ENCODE measurements at regions not wholly inside any gene's neighbourhood (a gene's known extent, or its start where the extent isn't known, plus 50 kb on each side); places are given as distances from the start of the nearest gene placed in this dataset.

GRCh38 chr2:200741468-200742202 lies 70.1 kb upstream of the BZW1 start:
- H3K9ac ChIP-seq (ENCODE audit: low read depth, low read length) = no peak overlapping the region
- H3K4me1 ChIP-seq (ENCODE audit: insufficient read depth, low read length) = peaks cover 9% of the 10 kb centered on the region
- no peaks in the 10 kb centered on the region for H3K9me3 ChIP-seq (ENCODE audit: insufficient read depth, low read depth, low read length)
- WGBS = 78% methylated on average over 8 of the region's 8 CpGs
- no peaks in the 10 kb centered on the region for H3K36me3 ChIP-seq (ENCODE audit: insufficient read depth, low read length)
- no peak overlapping the region for H3K4me3 ChIP-seq (ENCODE audit: low read length)
- no peak overlapping the region for H3K27ac ChIP-seq (ENCODE audit: low read depth, low read length)
- H3K27me3 ChIP-seq (ENCODE audit: insufficient read depth, low read length) = no peaks in the 10 kb centered on the region

- Histone ChIP-seq H3K36me3 (ENCODE audit: insufficient read depth, low read length) (no peaks in the 10 kb centered on the region), H3K4me3 (ENCODE audit: low read length) (no peak overlapping the region), H3K4me1 (ENCODE audit: insufficient read depth, low read length) (peaks cover 2% of the 10 kb centered on the region; the same call in 1 of the 2 replicates), H3K27ac (ENCODE audit: low read depth, low read length) (no peak overlapping the region), H3K27me3 (ENCODE audit: insufficient read depth, low read length) (no peaks in the 10 kb centered on the region), H3K9me3 (ENCODE audit: insufficient read depth, low read depth, low read length) (no peaks in the 10 kb centered on the region), H3K9ac (ENCODE audit: low read depth, low read length) (no peak overlapping the region)
- 93% methylated on average over 5 of the region's 5 CpGs for WGBS
These were observed 69.3 kb upstream of the BZW1 start for GRCh38 chr2:200742426-200742825.

- Histone ChIP-seq H3K9ac (ENCODE audit: low read depth, low read length) (no peak overlapping the region), H3K27me3 (ENCODE audit: insufficient read depth, low read length) (no peaks in the 10 kb centered on the region), H3K4me3 (ENCODE audit: low read length) (no peak overlapping the region), H3K27ac (ENCODE audit: low read depth, low read length) (no peak overlapping the region), H3K9me3 (ENCODE audit: insufficient read depth, low read depth, low read length) (no peaks in the 10 kb centered on the region), H3K36me3 (ENCODE audit: insufficient read depth, low read length) (no peaks in the 10 kb centered on the region), H3K4me1 (ENCODE audit: insufficient read depth, low read length) (peaks cover 2% of the 10 kb centered on the region; the same call in 1 of the 2 replicates)
- 96% methylated on average over 10 of the region's 10 CpGs for whole genome bisulfite sequencing
These were observed 68.6 kb upstream of the BZW1 start for GRCh38 chr2:200743042-200743676.

- 89% methylated on average over 6 of the region's 6 CpGs for WGBS
- Histone ChIP-seq H3K9ac (ENCODE audit: low read depth, low read length) (no peak overlapping the region), H3K27me3 (ENCODE audit: insufficient read depth, low read length) (no peaks in the 10 kb centered on the region), H3K27ac (ENCODE audit: low read depth, low read length) (no peak overlapping the region), H3K36me3 (ENCODE audit: insufficient read depth, low read length) (no peaks in the 10 kb centered on the region), H3K4me3 (ENCODE audit: low read length) (no peak overlapping the region), H3K9me3 (ENCODE audit: insufficient read depth, low read depth, low read length) (no peaks in the 10 kb centered on the region), H3K4me1 (ENCODE audit: insufficient read depth, low read length) (peaks cover 2% of the 10 kb centered on the region; the same call in 1 of the 2 replicates)
These were observed 67.5 kb upstream of the BZW1 start for GRCh38 chr2:200744201-200744602.

- no peak overlapping the region for H3K4me3 ChIP-seq (ENCODE audit: low read length)
- H3K27me3 ChIP-seq (ENCODE audit: insufficient read depth, low read length) = no peaks in the 10 kb centered on the region
- H3K9me3 ChIP-seq (ENCODE audit: insufficient read depth, low read depth, low read length) = no peaks in the 10 kb centered on the region
- peaks cover 2% of the 10 kb centered on the region; the same call in 1 of the 2 replicates for H3K4me1 ChIP-seq (ENCODE audit: insufficient read depth, low read length)
- H3K27ac ChIP-seq (ENCODE audit: low read depth, low read length) = no peak overlapping the region
- no peaks in the 10 kb centered on the region for H3K36me3 ChIP-seq (ENCODE audit: insufficient read depth, low read length)
- H3K9ac ChIP-seq (ENCODE audit: low read depth, low read length) = no peak overlapping the region
- WGBS = 92% methylated on average over 7 of the region's 7 CpGs
These were observed 65.4 kb upstream of the BZW1 start for GRCh38 chr2:200746301-200746700.

- Histone ChIP-seq H3K27ac (ENCODE audit: low read depth, low read length) (no peak overlapping the region), H3K4me3 (ENCODE audit: low read length) (no peak overlapping the region), H3K36me3 (ENCODE audit: insufficient read depth, low read length) (no peaks in the 10 kb centered on the region), H3K9me3 (ENCODE audit: insufficient read depth, low read depth, low read length) (no peaks in the 10 kb centered on the region), H3K27me3 (ENCODE audit: insufficient read depth, low read length) (no peaks in the 10 kb centered on the region), H3K4me1 (ENCODE audit: insufficient read depth, low read length) (no peaks in the 10 kb centered on the region), H3K9ac (ENCODE audit: low read depth, low read length) (no peak overlapping the region)
- 87% methylated on average over 16 of the region's 16 CpGs for WGBS
These were observed 63.8 kb upstream of the BZW1 start for GRCh38 chr2:200747668-200748618.

- Histone ChIP-seq H3K27me3 (ENCODE audit: insufficient read depth, low read length) (no peaks in the 10 kb centered on the region), H3K4me3 (ENCODE audit: low read length) (no peak overlapping the region), H3K36me3 (ENCODE audit: insufficient read depth, low read length) (no peaks in the 10 kb centered on the region), H3K9me3 (ENCODE audit: insufficient read depth, low read depth, low read length) (no peaks in the 10 kb centered on the region), H3K27ac (ENCODE audit: low read depth, low read length) (no peak overlapping the region), H3K4me1 (ENCODE audit: insufficient read depth, low read length) (no peaks in the 10 kb centered on the region), H3K9ac (ENCODE audit: low read depth, low read length) (no peak overlapping the region)
- 91% methylated on average over 4 of the region's 4 CpGs for WGBS
These were observed 62.9 kb upstream of the BZW1 start for GRCh38 chr2:200748779-200749178.

GRCh38 chr2:200749631-200750322 lies 61.9 kb upstream of the BZW1 start:
- Histone ChIP-seq H3K4me3 (ENCODE audit: low read length) (no peak overlapping the region), H3K27ac (ENCODE audit: low read depth, low read length) (no peak overlapping the region), H3K9me3 (ENCODE audit: insufficient read depth, low read depth, low read length) (no peaks in the 10 kb centered on the region), H3K9ac (ENCODE audit: low read depth, low read length) (no peak overlapping the region), H3K4me1 (ENCODE audit: insufficient read depth, low read length) (no peaks in the 10 kb centered on the region), H3K36me3 (ENCODE audit: insufficient read depth, low read length) (no peaks in the 10 kb centered on the region), H3K27me3 (ENCODE audit: insufficient read depth, low read length) (no peaks in the 10 kb centered on the region)
- WGBS = 93% methylated on average over 3 of the region's 4 CpGs

GRCh38 chr2:200750323-200750910 lies 61.3 kb upstream of the BZW1 start:
- H3K4me3 ChIP-seq (ENCODE audit: low read length) = no peak overlapping the region
- no peaks in the 10 kb centered on the region for H3K4me1 ChIP-seq (ENCODE audit: insufficient read depth, low read length)
- H3K9ac ChIP-seq (ENCODE audit: low read depth, low read length) = no peak overlapping the region
- WGBS = 95% methylated on average over 6 of the region's 6 CpGs
- no peaks in the 10 kb centered on the region for H3K9me3 ChIP-seq (ENCODE audit: insufficient read depth, low read depth, low read length)
- H3K27me3 ChIP-seq (ENCODE audit: insufficient read depth, low read length) = no peaks in the 10 kb centered on the region
- H3K36me3 ChIP-seq (ENCODE audit: insufficient read depth, low read length) = no peaks in the 10 kb centered on the region
- no peak overlapping the region for H3K27ac ChIP-seq (ENCODE audit: low read depth, low read length)

- no peaks in the 10 kb centered on the region for H3K27me3 ChIP-seq (ENCODE audit: insufficient read depth, low read length)
- H3K4me1 ChIP-seq (ENCODE audit: insufficient read depth, low read length) = 0 out of 2 replicates have a peak, but pooled peaks cover 4% of the 10 kb centered on the region
- WGBS = 81% methylated on average over 2 of the region's 2 CpGs
- H3K4me3 ChIP-seq (ENCODE audit: low read length) = no peak overlapping the region
- H3K27ac ChIP-seq (ENCODE audit: low read depth, low read length) = no peak overlapping the region
- H3K36me3 ChIP-seq (ENCODE audit: insufficient read depth, low read length) = no peaks in the 10 kb centered on the region
- H3K9me3 ChIP-seq (ENCODE audit: insufficient read depth, low read depth, low read length) = no peaks in the 10 kb centered on the region
- no peak overlapping the region for H3K9ac ChIP-seq (ENCODE audit: low read depth, low read length)
These were observed 59.9 kb upstream of the BZW1 start for GRCh38 chr2:200751786-200752185.
